ENCODE measurements at regions not wholly inside any gene's neighbourhood (a gene's known extent, or its start where the extent isn't known, plus 50 kb on each side); places are given as distances from the start of the nearest gene placed in this dataset.

DNA sequence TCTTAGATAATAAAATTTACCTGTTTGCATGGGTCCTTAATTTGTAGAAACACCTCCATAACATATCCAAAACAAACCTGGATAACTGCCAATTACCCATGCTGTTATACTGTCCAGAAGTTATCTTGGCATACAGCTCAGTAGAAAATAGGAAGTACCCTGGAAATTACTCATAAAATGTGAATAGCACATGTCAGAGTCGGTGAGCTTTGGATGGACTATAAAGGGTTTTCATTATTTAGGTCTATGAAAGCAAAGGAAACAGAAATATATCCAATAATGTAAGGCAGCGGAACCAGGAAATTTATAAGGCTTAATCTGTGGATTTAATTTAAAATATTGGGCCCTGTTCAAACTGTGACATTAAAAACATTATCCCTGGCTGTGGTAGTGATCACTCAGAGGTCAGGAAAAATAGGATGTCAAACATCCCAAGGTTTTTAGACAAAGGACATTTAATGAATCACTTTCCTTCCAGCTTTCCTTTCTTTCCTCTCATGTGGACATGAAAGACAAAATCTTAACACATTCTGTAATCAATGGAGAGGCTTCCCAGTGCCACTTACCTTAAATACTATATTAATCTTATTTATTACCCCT lies 459.0 kb upstream of the DPH6 start:
- H3K4me3 ChIP-seq (ENCODE audit: low read depth, low read length) = no peak overlapping the region
- no peaks in the 10 kb centered on the region for H3K4me1 ChIP-seq (ENCODE audit: control insufficient read depth, insufficient read depth, low read length)
- ChIA-PET CTCF (no interaction called here), POLR2A (no interaction called here)
- H3K9me3 ChIP-seq (ENCODE audit: control insufficient read depth, insufficient read depth, low read depth, low read length) = no peaks in the 10 kb centered on the region
- TF ChIP-seq, protein P1, sequence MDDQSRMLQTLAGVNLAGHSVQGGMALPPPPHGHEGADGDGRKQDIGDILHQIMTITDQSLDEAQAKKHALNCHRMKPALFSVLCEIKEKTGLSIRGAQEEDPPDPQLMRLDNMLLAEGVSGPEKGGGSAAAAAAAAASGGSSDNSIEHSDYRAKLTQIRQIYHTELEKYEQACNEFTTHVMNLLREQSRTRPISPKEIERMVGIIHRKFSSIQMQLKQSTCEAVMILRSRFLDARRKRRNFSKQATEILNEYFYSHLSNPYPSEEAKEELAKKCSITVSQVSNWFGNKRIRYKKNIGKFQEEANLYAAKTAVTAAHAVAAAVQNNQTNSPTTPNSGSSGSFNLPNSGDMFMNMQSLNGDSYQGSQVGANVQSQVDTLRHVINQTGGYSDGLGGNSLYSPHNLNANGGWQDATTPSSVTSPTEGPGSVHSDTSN (CRISPR knock-in tag; IDR thresholded peaks at IDR 0.05) = no peak
- no peak for TF ChIP-seq ZNF596 (tag by site-specific recombination; IDR thresholded peaks at IDR 0.05)
- TF ChIP-seq ZNF10 (tag by site-specific recombination; IDR thresholded peaks at IDR 0.05) = no peak
- TF ChIP-seq KLF9 (tag by site-specific recombination; IDR thresholded peaks at IDR 0.05; ENCODE audit: low read depth) = no peak
- no peak for TF ChIP-seq ZNF768 (tag by site-specific recombination; IDR thresholded peaks at IDR 0.05)
- TF ChIP-seq PRDM1 (tag by site-specific recombination; IDR thresholded peaks at IDR 0.05) = no peak
- TF ChIP-seq KLF10 (tag by site-specific recombination; IDR thresholded peaks at IDR 0.05) = no peak
- no peak for TF ChIP-seq KLF1 (tag by site-specific recombination; IDR thresholded peaks at IDR 0.05)
- no peak for TF ChIP-seq ZNF366 (tag by site-specific recombination; conservative IDR thresholded peaks at IDR 0.05)
- TF ChIP-seq MYNN (tag by site-specific recombination; IDR thresholded peaks at IDR 0.05; ENCODE audit: borderline replicate concordance) = no peak
- TF ChIP-seq YY1 (tag by site-specific recombination; IDR thresholded peaks at IDR 0.05) = no peak
- TF ChIP-seq BCL11A (tag by site-specific recombination; IDR thresholded peaks at IDR 0.05; ENCODE audit: low read depth) = no peak
- TF ChIP-seq ZNF501 (tag by site-specific recombination; IDR thresholded peaks at IDR 0.05) = no peak
- no peak for TF ChIP-seq ZNF280D (tag by site-specific recombination; IDR thresholded peaks at IDR 0.05)
- no peak overlapping the region for H3K27ac ChIP-seq (ENCODE audit: extremely low read depth, low read depth, low read length)
- no peaks in the 10 kb centered on the region for H3K36me3 ChIP-seq (ENCODE audit: control insufficient read depth in 2 of 2, insufficient read depth in 1 of 2, low read length in 2 of 2)

GRCh38 chr15:36005542-36005941 lies 459.6 kb upstream of the DPH6 start:
- POLR2A ChIA-PET = no interaction called here
- H3K27ac ChIP-seq (ENCODE audit: extremely low read depth, low read depth, low read length) = no peak overlapping the region
- no peak for TF ChIP-seq OSR2 (tag by site-specific recombination; IDR thresholded peaks at IDR 0.05)
- TF ChIP-seq, protein P2, sequence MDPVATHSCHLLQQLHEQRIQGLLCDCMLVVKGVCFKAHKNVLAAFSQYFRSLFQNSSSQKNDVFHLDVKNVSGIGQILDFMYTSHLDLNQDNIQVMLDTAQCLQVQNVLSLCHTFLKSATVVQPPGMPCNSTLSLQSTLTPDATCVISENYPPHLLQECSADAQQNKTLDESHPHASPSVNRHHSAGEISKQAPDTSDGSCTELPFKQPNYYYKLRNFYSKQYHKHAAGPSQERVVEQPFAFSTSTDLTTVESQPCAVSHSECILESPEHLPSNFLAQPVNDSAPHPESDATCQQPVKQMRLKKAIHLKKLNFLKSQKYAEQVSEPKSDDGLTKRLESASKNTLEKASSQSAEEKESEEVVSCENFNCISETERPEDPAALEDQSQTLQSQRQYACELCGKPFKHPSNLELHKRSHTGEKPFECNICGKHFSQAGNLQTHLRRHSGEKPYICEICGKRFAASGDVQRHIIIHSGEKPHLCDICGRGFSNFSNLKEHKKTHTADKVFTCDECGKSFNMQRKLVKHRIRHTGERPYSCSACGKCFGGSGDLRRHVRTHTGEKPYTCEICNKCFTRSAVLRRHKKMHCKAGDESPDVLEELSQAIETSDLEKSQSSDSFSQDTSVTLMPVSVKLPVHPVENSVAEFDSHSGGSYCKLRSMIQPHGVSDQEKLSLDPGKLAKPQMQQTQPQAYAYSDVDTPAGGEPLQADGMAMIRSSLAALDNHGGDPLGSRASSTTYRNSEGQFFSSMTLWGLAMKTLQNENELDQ (tag by site-specific recombination; IDR thresholded peaks at IDR 0.05; ENCODE audit: low read depth) = no peak
- no peak for TF ChIP-seq ZNF571 (tag by site-specific recombination; IDR thresholded peaks at IDR 0.05)
- TF ChIP-seq ZNF561 (tag by site-specific recombination; IDR thresholded peaks at IDR 0.05; ENCODE audit: borderline replicate concordance) = no peak
- TF ChIP-seq SCRT2 (tag by site-specific recombination; IDR thresholded peaks at IDR 0.05) = no peak
- no peak for TF ChIP-seq ZBTB1 (tag by site-specific recombination; IDR thresholded peaks at IDR 0.05)
- no peak for TF ChIP-seq ZNF37A (tag by site-specific recombination; IDR thresholded peaks at IDR 0.05)
- TF ChIP-seq MZF1 (tag by site-specific recombination; IDR thresholded peaks at IDR 0.05; ENCODE audit: borderline replicate concordance) = no peak
- no peaks in the 10 kb centered on the region for H3K4me1 ChIP-seq (ENCODE audit: control insufficient read depth, insufficient read depth, low read length)
- H3K9me3 ChIP-seq (ENCODE audit: control insufficient read depth, insufficient read depth, low read depth, low read length) = no peaks in the 10 kb centered on the region
- CTCF ChIA-PET = no interaction called here
- no peak overlapping the region for H3K4me3 ChIP-seq (ENCODE audit: low read depth, low read length)
- no peaks in the 10 kb centered on the region for H3K36me3 ChIP-seq (ENCODE audit: control insufficient read depth in 2 of 2, insufficient read depth in 1 of 2, low read length in 2 of 2)

Measured in HEK293 (cell line).